Endothelial cell (in vitro differentiated cells): ENCODE measurements at regions not wholly inside any gene's neighbourhood (a gene's known extent, or its start where the extent isn't known, plus 50 kb on each side); places are given as distances from the start of the nearest gene placed in this dataset.

ENCODE experiments used
- DNase-seq: peaks from one replicate; pipeline ENCODE4 v3.0.0; 2021; ENCODE audit warnings: low spot score
- H3K27ac Mint-ChIP-seq: one replicate; pipeline ENCODE4 v1.8.0; 2021; ENCODE audit warnings: mixed read lengths, inconsistent platforms; ENCODE audit not compliant: unreplicated experiment
- H3K27me3 Mint-ChIP-seq: one replicate; pipeline ENCODE4 v1.8.0; 2021; ENCODE audit warnings: mild to moderate bottlenecking, moderate library complexity, mixed read lengths, inconsistent platforms; ENCODE audit not compliant: unreplicated experiment
- H3K36me3 Mint-ChIP-seq: one replicate; pipeline ENCODE4 v1.8.0; 2021; ENCODE audit warnings: mild to moderate bottlenecking, low read depth, mixed read lengths, inconsistent platforms; ENCODE audit not compliant: unreplicated experiment
- H3K4me1 Mint-ChIP-seq: one replicate; pipeline ENCODE4 v1.8.0; 2021; ENCODE audit warnings: mild to moderate bottlenecking, mixed read lengths, inconsistent platforms; ENCODE audit not compliant: unreplicated experiment
- H3K4me3 Mint-ChIP-seq: one replicate; pipeline ENCODE4 v1.8.0; 2021; ENCODE audit warnings: mild to moderate bottlenecking, mixed read lengths, inconsistent platforms; ENCODE audit not compliant: unreplicated experiment
- H3K9me3 Mint-ChIP-seq: one replicate; pipeline ENCODE4 v1.8.0; 2021; ENCODE audit warnings: mixed read lengths, inconsistent platforms; ENCODE audit not compliant: unreplicated experiment
- TF ChIP-seq, protein P1 (sequence below): fragments of 200-600 bp; sonication (generic); IDR thresholded peaks from one replicate; pipeline ENCODE4 v1.5.0; 2021; ENCODE audit warnings: antibody characterized with exemption; ENCODE audit not compliant: unreplicated experiment

DNA sequence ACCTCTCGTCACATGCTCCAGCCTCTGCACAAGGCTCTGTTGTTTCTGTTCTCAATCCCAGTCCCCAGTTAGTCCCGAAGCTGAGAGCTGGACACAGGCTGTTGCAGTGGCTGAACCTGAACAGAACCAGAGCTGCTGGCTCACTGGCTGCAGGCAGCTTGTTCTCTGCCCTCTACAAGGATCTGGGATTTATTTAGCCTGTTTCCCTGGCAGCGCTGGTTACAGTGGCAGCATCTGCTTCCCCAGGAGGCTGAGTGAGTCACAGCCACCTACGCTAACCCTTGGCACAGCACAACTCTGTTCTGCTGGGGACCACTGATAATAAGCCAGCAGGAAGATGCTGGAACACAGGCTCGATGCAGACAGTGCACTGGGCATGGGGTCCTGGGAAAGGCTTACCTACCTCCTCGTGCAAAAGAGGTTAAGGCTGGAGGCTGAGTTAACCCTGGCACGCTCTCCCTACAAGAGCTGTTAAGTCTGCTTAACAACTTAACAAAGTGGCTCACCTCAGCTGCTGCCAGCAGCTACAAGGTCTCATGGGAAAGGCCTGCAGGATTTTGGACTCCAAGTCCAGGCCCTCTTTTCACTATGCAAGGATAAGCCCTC lies 299.6 kb downstream of the PCNX1 start:
- Mint-ChIP-seq H3K4me3 (no peak overlapping the region), H3K36me3 (peaks cover 14% of the 10 kb centered on the region), H3K4me1 (peaks cover 28% of the 10 kb centered on the region), H3K9me3 (no peaks in the 10 kb centered on the region), H3K27me3 (no peaks in the 10 kb centered on the region), H3K27ac (no peak overlapping the region)
- TF ChIP-seq, protein P1, sequence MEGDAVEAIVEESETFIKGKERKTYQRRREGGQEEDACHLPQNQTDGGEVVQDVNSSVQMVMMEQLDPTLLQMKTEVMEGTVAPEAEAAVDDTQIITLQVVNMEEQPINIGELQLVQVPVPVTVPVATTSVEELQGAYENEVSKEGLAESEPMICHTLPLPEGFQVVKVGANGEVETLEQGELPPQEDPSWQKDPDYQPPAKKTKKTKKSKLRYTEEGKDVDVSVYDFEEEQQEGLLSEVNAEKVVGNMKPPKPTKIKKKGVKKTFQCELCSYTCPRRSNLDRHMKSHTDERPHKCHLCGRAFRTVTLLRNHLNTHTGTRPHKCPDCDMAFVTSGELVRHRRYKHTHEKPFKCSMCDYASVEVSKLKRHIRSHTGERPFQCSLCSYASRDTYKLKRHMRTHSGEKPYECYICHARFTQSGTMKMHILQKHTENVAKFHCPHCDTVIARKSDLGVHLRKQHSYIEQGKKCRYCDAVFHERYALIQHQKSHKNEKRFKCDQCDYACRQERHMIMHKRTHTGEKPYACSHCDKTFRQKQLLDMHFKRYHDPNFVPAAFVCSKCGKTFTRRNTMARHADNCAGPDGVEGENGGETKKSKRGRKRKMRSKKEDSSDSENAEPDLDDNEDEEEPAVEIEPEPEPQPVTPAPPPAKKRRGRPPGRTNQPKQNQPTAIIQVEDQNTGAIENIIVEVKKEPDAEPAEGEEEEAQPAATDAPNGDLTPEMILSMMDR, result no peak
- no peak for DNase-seq

GRCh38 chr14:71208702-71209357 lies 301.6 kb downstream of the PCNX1 start:
- TF ChIP-seq, protein P1, result peak; percentile 31
- peaks cover 23% of the 10 kb centered on the region for H3K4me1 Mint-ChIP-seq
- H3K27ac Mint-ChIP-seq, result no peak overlapping the region
- no peaks in the 10 kb centered on the region for H3K27me3 Mint-ChIP-seq
- DNase-seq, result no peak
- peaks cover 11% of the 10 kb centered on the region for H3K36me3 Mint-ChIP-seq
- H3K4me3 Mint-ChIP-seq, result no peak overlapping the region
- no peaks in the 10 kb centered on the region for H3K9me3 Mint-ChIP-seq

DNA sequence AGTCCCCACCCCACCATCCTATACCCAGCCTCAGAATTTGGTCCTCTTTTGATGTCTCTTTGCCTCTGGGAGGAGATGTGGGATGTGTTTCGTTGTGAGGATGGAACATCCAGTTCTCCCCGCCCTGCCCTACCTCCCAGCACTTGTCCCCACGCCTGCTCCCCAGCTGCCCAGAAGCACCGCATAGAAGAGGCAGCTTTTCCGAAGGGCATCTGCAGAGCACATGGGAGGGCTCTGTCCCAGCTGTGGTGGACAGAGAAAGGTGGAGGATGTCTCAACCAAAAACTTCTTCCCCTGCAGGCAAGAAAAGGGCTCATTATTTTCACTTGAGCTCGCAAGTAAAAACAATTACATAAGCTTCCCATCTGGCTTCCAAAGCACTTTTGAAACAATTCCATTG lies 302.6 kb downstream of the PCNX1 start:
- Mint-ChIP-seq H3K27ac (no peak overlapping the region), H3K9me3 (no peaks in the 10 kb centered on the region), H3K36me3 (peaks cover 5% of the 10 kb centered on the region), H3K4me3 (no peak overlapping the region), H3K4me1 (peaks cover 13% of the 10 kb centered on the region), H3K27me3 (peaks cover 3% of the 10 kb centered on the region)
- DNase-seq, result no peak
- TF ChIP-seq, protein P1, result no peak

- Mint-ChIP-seq H3K27ac (no peak overlapping the region), H3K9me3 (no peaks in the 10 kb centered on the region), H3K4me1 (peaks cover 13% of the 10 kb centered on the region), H3K4me3 (no peak overlapping the region), H3K36me3 (peaks cover 5% of the 10 kb centered on the region), H3K27me3 (peaks cover 6% of the 10 kb centered on the region)
- DNase-seq, result no peak
- TF ChIP-seq, protein P1, result no peak
Observed at GRCh38 chr14:71212093-71212492, 304.8 kb downstream of the PCNX1 start.

DNA sequence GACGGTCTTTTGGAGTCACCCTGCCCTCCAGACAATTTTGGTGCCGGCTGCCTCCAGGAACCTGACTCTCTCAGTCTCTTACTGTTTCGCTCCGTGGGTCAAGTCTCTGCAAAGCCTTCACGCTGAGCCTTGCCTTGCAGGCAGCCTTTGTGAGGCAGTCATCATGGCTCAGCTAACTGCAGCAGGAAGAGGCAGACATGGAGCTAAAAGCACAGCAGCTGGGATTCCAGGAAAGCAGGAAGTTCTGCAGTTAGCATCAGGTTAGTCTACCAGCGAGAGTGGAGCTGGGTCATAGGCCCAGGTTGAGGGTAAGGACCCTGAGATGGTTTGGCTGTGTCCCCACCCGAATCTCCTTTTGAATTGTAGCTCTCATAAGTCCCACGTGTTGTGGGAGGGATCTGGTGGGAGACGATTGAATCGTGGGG lies 305.4 kb downstream of the PCNX1 start:
- Mint-ChIP-seq H3K36me3 (peaks cover 10% of the 10 kb centered on the region), H3K9me3 (no peaks in the 10 kb centered on the region), H3K4me1 (peaks cover 13% of the 10 kb centered on the region), H3K27me3 (peaks cover 6% of the 10 kb centered on the region), H3K27ac (no peak overlapping the region), H3K4me3 (no peak overlapping the region)
- no peak for DNase-seq
- TF ChIP-seq, protein P1, result no peak
